Astrocyte of the cerebellum (primary cell): ENCODE measurements at regions not wholly inside any gene's neighbourhood (a gene's known extent, or its start where the extent isn't known, plus 50 kb on each side); places are given as distances from the start of the nearest gene placed in this dataset.
"Not testable (repeated sequence)": the region's sequence is repeated elsewhere in the genome, so short reads cannot be mapped to it uniquely, and the experiment has no call there.

Experiments
- DNase-seq: peaks from one replicate; pipeline ENCODE4 v3.0.0-alpha.2; 2011; ENCODE audit warnings: low read depth
- H3K4me3 ChIP-seq: 2 replicates; pipeline ENCODE4 v1.5.1; 2011; ENCODE audit warnings: mild to moderate bottlenecking, low read depth, low read length, moderate library complexity
- CTCF ChIP-seq: IDR thresholded peaks from 2 replicates; pipeline ENCODE4 v1.5.1; 2012; ENCODE audit warnings: low read length, low read depth, moderate library complexity, mild to moderate bottlenecking; ENCODE audit errors: missing control alignments
- in situ Hi-C: cut with HindIII; loops from 2 replicates; pipeline ENCODE4 v1.10.0; 2017; ENCODE audit warnings: low sequenced_read_pairs

GRCh38 chr13:91249370-91249769 is 98.1 kb upstream of the MIR17HG start:
- in situ Hi-C loops = no loop called here

DNA sequence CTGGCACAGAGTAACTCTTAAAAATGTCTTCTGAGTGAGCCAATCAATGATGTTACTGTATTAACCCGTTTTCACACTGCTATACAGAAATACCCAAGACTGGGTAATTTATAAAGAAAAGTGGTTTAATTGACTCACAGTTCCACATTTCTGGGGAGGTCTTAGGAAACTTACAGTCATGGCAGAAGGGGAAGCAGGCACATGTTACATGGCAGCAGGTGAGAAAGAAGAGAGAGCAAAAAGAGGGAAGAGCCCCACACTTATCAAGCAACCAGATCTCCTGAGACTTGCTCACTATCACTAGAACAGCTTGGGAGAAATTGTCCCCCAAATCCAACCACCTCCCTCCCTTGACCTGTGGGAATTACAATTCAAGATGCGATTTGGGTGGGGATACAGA is 97.6 kb upstream of the MIR17HG start:
- in situ Hi-C loops = no loop called here
- no peak for DNase-seq
- H3K4me3 ChIP-seq = no peak overlapping the region
- no peak for TF ChIP-seq CTCF

More at GRCh38 chr13:91249370-91249769, 98.1 kb upstream of the MIR17HG start:
- DNase-seq = no peak
- no peak for TF ChIP-seq CTCF
- no peak overlapping the region for H3K4me3 ChIP-seq

DNA sequence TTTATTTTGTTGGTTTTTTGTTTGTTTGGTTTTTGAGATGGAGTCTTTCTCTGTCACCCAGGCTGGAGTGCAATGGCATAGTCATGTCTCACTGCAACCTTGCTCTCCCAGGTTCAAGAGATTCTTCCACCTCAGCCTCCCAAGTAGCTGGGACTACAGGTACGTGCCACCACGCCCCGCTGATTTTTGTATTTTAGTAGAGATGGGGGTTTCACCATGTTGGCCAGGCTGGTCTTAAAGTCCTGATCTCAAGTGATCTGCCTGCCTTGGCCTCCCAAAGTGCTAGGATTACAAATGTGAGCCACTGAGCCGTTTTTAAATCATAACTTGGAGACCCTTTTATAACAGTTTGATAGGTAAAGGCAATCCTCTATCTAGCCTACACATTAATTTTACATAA is 95.9 kb upstream of the MIR17HG start:
- in situ Hi-C loops, H3K4me3 ChIP-seq: not testable (repeated sequence)

GRCh38 chr13:91264484-91264883 is 83.0 kb upstream of the MIR17HG start:
- H3K4me3 ChIP-seq = no peak overlapping the region
- in situ Hi-C loops = no loop called here

More for the DNA sequence above, 95.9 kb upstream of the MIR17HG start:
- DNase-seq = not testable (repeated sequence)

GRCh38 chr13:91269237-91269636 is 78.2 kb upstream of the MIR17HG start:
- TF ChIP-seq CTCF = no peak

More at GRCh38 chr13:91264484-91264883, 83.0 kb upstream of the MIR17HG start:
- TF ChIP-seq CTCF = no peak
- no peak for DNase-seq

GRCh38 chr13:91270031-91270430 is 77.5 kb upstream of the MIR17HG start:
- no peak overlapping the region for H3K4me3 ChIP-seq
- no peak for TF ChIP-seq CTCF
- in situ Hi-C loops = no loop called here
- no peak for DNase-seq

More at GRCh38 chr13:91269237-91269636, 78.2 kb upstream of the MIR17HG start:
- no peak for DNase-seq
- in situ Hi-C loops = no loop called here
- H3K4me3 ChIP-seq = no peak overlapping the region

GRCh38 chr13:91272235-91272777 is 75.2 kb upstream of the MIR17HG start:
- DNase-seq = no peak
- no peak for TF ChIP-seq CTCF
- in situ Hi-C loops = no loop called here
- H3K4me3 ChIP-seq = no peak overlapping the region
